ENCODE measurements at regions not wholly inside any gene's neighbourhood (a gene's known extent, or its start where the extent isn't known, plus 50 kb on each side); places are given as distances from the start of the nearest gene placed in this dataset.

- no peak for DNase-seq (ENCODE audit: low read depth in 2 of 2)
These were observed 96.4 kb upstream of the MYCBP2 start for GRCh38 chr13:77423296-77423695.

DNA sequence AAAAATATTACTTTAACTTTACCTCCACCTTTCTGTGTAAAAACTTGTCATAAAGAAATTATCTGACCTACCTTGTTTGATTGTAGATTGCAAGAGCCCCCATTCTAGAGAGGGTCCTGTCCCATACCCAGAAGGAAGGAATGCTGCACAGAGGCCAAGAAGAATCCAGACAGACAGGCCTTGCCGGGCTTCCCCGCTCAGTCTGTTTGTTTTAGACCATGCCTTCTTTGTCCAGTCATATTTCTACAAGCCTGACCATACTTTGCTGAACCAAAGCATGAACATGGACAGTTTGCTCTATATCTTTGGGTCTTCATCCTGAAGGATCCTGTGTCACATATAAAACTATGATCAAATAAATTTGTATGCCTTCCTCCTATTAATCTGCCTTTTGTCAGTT, 95.8 kb upstream of the MYCBP2 start:
- no peak for DNase-seq (ENCODE audit: low read depth in 2 of 2)

- no peak for DNase-seq (ENCODE audit: low read depth in 2 of 2)
These were observed 91.0 kb upstream of the MYCBP2 start for GRCh38 chr13:77417897-77418296.

DNA sequence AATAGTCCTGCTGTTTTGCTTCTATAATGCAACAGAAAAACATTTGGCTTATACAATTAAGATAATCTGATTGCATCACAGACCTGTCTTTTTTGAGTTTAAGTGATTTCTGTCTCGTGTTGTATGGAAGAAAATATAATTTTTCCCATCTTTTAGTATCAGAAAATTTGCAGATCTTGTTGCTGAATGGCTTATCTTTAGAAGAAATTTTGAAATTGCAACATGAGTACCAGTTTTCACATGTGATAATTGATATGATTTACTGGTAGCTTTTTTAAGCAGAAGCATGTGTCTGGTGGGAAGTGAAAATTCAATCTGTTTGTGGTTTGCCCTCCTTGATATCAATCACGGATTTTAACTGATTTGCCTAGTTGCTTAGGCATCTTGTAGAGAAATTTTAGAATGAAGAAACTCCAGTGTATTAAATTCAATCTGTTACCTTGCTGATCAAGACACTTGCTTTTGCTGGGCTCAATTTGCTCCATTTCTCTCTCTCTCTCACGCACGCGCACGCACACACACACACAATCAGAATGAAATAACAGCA, 89.8 kb upstream of the MYCBP2 start:
- DNase-seq (ENCODE audit: low read depth in 2 of 2): no peak

DNA sequence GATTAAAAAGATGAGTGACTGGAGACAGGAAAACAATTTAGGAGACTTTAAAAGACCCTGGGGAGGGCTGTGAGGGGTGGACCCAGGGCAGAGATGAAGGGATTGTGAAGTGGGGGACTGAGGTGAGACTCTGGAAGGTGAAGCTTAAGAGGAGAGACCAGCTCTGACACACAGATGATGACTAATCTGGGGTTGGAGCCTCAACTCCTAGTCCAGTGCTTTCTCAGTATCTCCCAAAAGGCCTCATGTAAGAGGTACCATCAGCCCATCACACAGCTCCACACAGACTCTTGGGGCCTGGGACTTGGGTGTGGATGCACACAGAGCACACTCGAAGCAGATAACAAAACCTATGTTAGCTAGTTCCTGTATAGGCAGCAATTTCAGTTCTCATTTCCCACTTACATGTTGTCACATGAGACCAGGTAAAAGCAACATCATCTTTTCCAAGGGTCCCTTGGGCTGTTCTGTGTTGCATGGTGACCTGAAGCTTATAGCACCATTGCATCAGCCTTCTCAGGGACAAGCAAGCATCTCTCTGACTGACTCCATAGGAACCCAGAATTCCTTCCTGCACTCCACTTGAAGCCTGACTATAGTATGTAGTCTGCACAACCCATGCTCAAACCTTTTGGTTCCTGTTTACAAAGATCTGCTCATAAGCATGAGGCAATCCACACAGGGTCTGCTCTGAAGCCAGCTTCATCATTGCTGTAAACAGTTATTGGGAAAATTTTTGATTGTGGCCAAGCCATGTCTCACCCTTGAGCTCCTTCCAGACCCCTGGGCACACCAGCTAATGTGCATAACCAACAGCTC, 88.6 kb upstream of the MYCBP2 start:
- DNase-seq (ENCODE audit: low read depth in 2 of 2): no peak

DNA sequence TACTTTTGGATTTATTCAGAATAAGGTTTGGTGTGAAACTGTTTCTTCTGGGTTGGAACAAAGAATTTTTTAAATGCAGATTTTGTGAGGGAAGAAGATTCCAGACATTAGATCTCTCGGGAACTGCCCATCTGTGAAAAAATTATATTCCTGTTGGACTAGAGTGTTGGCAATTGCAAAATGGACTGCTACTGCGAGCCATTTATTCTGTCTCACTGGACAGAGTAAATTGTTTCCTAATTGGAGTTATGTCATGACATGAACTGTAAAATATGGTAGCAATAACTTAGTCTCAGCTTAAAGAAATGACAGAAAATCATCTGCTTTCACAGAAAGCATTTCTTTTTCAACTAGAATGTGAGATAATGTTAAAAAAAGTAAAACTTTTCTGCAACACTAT, 86.0 kb upstream of the MYCBP2 start:
- DNase-seq (ENCODE audit: low read depth in 2 of 2): no peak

- no peak for DNase-seq (ENCODE audit: low read depth in 2 of 2)
These were observed 85.3 kb upstream of the MYCBP2 start for GRCh38 chr13:77412116-77412635.

- DNase-seq (ENCODE audit: low read depth in 2 of 2): no peak
These were observed 82.5 kb upstream of the MYCBP2 start for GRCh38 chr13:77409412-77409811.

DNA sequence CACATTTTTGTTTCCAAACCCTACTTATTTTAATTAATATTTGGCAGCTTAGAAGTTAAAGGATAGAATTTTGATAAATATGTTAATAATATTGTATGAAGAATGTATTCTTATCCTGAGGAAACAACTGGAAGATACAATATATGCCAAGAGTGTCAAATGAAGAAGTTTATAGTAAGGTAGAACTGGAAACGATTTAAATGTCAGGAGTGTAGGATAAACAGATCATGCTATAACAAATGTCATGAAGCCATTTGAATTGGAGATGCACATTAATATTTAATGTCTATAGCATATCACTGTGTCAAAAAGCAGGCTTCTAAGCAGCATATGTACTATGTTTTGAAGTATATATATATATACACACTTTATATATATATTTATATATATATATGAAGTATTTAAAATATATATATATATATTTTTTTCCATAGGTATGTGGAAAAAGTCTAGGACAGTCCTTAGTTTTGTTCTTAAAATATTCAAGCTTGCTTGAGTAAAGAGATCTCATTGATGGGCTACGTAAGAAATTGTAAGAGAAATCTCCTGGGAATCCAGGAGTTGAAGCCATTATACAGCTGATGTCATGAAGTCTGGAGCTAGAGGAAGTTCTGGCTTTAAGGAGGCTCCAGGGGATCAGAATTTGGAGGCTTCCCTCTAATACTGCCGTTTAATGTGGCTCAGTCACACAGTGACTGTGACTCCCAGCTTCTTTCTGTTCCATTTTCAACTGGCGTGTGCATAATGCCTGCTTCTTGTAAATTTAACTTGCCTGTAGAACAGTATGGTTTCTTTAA, 79.9 kb upstream of the MYCBP2 start:
- DNase-seq (ENCODE audit: low read depth in 2 of 2): no peak

DNA sequence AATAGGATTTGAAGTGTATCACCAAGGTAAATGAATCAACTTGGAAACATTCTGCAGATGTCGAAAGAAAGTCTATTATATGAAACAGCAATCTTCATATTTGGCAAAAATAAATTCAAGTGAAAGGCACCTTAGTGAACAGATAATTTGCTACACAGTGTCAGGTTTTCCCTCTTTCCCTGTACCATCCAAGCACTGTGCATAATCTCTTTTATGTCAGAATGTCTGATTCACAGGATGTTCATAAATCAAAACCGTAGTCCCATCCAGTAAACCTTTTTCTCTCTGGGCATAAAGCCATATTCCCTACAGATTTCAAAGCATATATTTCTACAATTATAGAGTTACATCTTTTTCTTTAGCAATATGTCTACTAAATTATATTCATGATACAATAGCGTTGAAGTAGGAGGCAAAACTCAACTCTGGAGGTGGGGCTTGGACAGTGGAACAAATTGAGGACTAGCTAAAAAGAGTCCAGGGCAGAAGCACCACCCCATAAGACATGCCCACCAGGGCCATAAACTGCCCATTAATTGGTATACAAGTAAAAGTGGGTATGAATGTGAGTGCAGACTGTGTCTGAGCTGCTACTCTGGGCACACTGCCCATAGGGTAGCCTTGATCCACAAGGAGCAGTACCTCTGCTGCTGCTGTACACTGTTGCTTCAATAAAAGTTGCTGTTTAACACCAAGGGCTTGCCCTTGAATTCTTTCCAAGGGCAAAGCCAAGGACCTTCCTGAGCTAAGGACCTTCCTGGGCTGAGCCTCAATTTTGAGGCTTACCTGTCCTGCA, 72.1 kb upstream of the MYCBP2 start:
- DNase-seq (ENCODE audit: low read depth in 2 of 2): no peak

- no peak for DNase-seq (ENCODE audit: low read depth in 2 of 2)
These were observed 70.7 kb upstream of the MYCBP2 start for GRCh38 chr13:77397636-77398035.

DNA sequence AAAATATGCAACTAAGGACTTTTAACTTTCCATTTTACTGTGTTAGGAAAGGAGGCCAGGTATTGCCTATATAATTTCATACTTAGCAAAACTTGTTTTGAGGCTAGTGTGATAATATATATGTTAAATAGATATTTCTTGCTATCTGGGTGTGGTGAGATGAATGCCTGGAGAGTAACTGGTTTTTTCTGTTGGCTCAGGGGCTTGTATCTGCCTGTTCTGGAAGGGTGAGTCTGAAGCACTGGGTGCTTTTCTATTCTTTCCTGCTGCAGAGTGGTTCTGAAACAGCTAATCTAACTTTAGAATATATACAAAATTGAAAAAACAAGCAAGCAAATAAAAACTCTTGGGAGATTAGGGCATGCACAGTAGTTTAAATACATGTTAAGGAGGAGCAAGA, 64.6 kb upstream of the MYCBP2 start:
- DNase-seq (ENCODE audit: low read depth in 2 of 2): no peak

- no peak for DNase-seq (ENCODE audit: low read depth in 2 of 2)
These were observed 63.5 kb upstream of the MYCBP2 start for GRCh38 chr13:77390391-77390790.

- DNase-seq (ENCODE audit: low read depth in 2 of 2): no peak
These were observed 62.7 kb upstream of the MYCBP2 start for GRCh38 chr13:77389625-77390000.

DNA sequence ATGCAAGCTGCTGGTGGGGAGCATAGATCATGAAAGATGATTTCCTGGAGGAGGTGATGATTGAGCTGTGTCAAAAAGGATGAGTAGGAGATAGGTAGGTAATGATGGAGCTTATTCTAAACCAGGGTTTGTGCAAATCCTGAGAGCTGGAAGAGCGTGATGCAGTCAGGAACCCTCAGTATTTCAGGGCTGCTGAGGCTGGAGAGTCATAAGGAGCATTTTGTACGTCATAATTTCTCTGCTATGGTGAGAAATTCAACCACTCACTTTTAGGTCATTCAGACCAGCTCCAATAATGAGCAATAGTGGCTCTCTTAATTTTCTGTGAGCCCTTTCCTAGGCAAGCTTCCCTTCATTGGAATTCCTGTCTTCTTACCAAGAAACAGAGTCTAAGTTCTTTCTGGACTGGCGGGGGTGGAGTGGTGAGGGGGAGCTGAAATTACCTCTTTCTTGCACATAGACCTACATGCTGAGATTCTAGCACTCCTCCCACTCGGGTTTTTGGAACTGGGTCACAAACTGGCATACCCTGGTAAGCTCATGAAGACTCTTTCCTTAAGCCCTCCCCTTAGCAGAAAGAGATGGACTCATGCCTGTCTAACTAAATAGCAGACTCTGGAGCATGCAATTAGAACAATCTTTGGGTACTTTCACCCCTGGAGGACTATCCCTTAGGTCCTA, 62.2 kb upstream of the MYCBP2 start:
- DNase-seq (ENCODE audit: low read depth in 2 of 2): no peak

DNA sequence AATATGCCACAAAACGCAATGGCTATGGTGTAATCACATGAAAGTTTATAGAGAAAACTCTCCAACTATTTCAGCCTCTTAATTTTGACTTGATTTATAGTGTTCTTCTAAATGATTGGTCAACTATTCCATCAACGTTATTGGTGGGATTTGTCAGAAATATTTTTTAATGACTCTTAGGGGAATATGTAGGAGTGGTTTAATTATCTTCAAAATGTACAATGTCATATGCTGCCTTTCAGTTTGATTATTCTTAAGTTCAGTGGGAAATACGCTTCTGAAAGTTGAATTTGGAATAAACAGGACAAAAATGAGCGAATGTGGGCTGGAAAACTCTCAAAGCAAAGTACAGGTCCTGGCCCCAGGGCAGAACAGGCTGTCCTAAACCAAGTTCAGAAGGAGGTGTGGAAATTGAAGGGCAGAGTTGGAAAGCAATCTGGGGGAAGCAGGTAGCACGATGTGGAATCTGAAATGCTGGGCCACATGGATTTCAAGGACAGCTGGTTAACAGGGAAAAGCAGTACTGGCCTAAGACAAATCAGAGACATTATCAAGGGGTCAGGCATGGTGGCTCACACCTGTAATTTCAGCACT, 60.8 kb upstream of the MYCBP2 start:
- DNase-seq (ENCODE audit: low read depth in 2 of 2): no peak

GRCh38 chr13:77386880-77387606, 60.1 kb upstream of the MYCBP2 start:
- DNase-seq (ENCODE audit: low read depth in 2 of 2): no peak

DNA sequence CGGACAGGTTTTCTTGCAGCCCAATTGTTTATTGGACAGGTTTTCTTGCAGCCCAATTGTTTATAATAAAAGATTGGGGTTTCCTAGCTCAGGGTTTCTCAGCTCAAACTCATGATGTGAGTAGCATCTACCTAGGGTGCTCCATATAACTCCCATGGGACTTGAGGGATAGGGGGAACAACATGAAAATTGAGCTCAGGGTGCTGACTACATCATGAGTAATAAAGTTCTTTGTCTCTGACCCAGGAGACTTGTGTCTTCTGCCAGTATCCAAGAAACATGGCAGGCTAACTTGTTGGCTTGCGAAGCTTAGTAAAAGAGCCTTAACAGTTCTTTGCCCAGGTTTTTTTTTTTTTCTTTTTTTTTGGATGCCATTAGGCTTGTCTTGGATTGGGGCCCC, 59.2 kb upstream of the MYCBP2 start:
- DNase-seq (ENCODE audit: low read depth in 2 of 2): no peak

- DNase-seq (ENCODE audit: low read depth in 2 of 2): no peak
These were observed 58.1 kb upstream of the MYCBP2 start for GRCh38 chr13:77384999-77385398.

DNA sequence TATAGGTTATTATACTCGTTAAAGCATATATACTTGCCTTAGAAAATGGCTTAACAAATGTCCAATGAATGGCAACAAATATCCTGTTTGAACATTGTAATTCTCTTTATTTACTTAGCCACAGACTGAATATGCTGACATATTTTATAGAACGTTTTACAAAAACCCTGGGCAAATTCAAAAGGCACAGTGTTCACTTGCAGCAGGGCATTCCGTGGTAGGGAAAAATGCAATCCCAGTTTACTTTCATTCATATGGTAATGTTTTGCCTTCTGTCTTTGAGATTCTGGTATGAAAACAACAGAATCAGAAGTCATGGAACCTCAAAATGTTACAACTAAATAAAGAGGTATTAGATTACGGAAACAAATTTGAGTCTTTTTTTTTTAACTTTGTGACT, 56.2 kb upstream of the MYCBP2 start:
- DNase-seq (ENCODE audit: low read depth in 2 of 2): no peak
